ENCODE measurements at regions not wholly inside any gene's neighbourhood (a gene's known extent, or its start where the extent isn't known, plus 50 kb on each side); places are given as distances from the start of the nearest gene placed in this dataset.
"Not testable (repeated sequence)": the region's sequence is repeated elsewhere in the genome, so short reads cannot be mapped to it uniquely, and the experiment has no call there.

DNA sequence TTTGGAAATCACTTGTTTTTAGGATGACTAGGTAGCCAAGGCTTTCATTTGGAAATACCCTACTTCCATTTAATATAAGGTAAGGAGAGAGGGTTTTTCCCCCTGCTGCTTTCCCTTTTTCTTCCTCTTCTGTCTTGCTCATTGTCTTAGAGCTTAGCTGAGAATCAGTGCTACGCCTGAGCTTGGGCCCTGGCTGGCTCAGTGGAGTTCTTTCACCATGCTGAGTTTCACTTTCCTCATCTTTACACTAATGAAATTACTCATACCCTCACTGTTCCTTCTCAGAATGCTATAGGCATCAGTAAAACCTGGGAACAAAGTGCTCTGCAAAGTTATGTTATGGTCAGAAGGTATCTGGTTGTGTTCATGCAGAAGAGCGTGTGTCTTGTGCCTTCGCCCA is 112.3 kb upstream of the IKBKE start:
- H3K27ac Mint-ChIP-seq; H3K9me3 Mint-ChIP-seq (ENCODE audit: low read depth); H3K27me3 Mint-ChIP-seq; H3K4me1 Mint-ChIP-seq (ENCODE audit: low read depth); DNase-seq (ENCODE audit: low spot score, unreplicated experiment); H3K36me3 Mint-ChIP-seq (ENCODE audit: insufficient read depth); H3K4me3 Mint-ChIP-seq (ENCODE audit: low read depth): not testable (repeated sequence)

GRCh38 chr1:206358771-206359170 is 111.5 kb upstream of the IKBKE start:
- H3K4me3 Mint-ChIP-seq (ENCODE audit: low read depth); H3K9me3 Mint-ChIP-seq (ENCODE audit: low read depth); H3K36me3 Mint-ChIP-seq (ENCODE audit: insufficient read depth); H3K4me1 Mint-ChIP-seq (ENCODE audit: low read depth); DNase-seq (ENCODE audit: low spot score, unreplicated experiment); H3K27me3 Mint-ChIP-seq; H3K27ac Mint-ChIP-seq: not testable (repeated sequence)

GRCh38 chr1:206359377-206359776 is 110.9 kb upstream of the IKBKE start:
- H3K27me3 Mint-ChIP-seq; H3K4me1 Mint-ChIP-seq (ENCODE audit: low read depth); H3K4me3 Mint-ChIP-seq (ENCODE audit: low read depth): not testable (repeated sequence)

DNA sequence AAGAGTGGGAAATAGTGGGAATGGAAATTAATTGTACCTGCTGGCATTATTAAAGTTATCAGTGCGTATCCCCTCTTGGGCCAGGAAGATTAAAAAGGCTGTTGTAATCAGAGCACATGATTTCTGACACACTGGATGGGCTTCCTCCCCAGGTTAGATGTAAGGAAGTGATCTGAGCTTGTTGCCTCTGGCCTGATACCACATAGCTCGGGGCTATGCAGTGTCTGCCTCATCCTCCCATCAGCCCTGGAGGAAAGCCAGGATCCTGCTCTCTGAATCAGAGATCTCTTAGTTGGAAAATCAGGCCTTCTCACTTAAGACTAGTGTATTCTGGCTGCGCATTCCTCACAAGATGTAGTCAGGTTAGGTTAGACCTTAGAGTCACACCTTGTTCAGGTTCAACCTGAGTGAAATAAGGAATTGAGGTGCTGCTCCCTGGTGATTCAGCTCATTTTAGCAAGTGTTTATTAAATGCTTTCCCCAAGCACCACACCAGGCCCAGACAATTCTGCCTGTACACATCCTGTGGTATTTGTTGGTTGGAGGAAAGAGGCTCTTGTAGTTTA is 108.2 kb upstream of the IKBKE start:
- DNase-seq (ENCODE audit: low spot score, unreplicated experiment); H3K4me3 Mint-ChIP-seq (ENCODE audit: low read depth); H3K27ac Mint-ChIP-seq; H3K9me3 Mint-ChIP-seq (ENCODE audit: low read depth); H3K4me1 Mint-ChIP-seq (ENCODE audit: low read depth); H3K36me3 Mint-ChIP-seq (ENCODE audit: insufficient read depth); H3K27me3 Mint-ChIP-seq: not testable (repeated sequence)

More at GRCh38 chr1:206359377-206359776, 110.9 kb upstream of the IKBKE start:
- not testable (repeated sequence) for H3K36me3 Mint-ChIP-seq (ENCODE audit: insufficient read depth); DNase-seq (ENCODE audit: low spot score, unreplicated experiment); H3K27ac Mint-ChIP-seq; H3K9me3 Mint-ChIP-seq (ENCODE audit: low read depth)

DNA sequence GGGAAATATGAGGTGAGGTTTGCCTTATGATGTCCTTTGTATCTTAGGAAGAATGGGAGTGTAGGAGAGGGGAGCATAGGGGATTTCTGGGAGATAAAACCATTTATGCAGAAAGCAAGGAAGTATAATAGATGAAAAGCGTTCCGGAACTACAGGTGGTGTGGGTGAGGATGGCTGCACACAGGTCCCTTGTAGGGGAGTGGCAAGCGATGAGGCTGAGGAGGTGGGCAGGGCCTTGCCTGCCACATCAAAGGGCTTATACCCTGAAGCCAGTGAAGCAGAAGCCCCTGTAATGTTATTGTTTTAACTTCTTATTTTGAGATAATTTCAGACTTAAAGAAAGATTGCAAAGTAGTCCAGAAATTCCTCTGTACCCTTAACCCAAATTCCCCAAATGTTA is 107.3 kb upstream of the IKBKE start:
- not testable (repeated sequence) for H3K27ac Mint-ChIP-seq; DNase-seq (ENCODE audit: low spot score, unreplicated experiment); H3K27me3 Mint-ChIP-seq; H3K9me3 Mint-ChIP-seq (ENCODE audit: low read depth); H3K4me3 Mint-ChIP-seq (ENCODE audit: low read depth); H3K4me1 Mint-ChIP-seq (ENCODE audit: low read depth); H3K36me3 Mint-ChIP-seq (ENCODE audit: insufficient read depth)

DNA sequence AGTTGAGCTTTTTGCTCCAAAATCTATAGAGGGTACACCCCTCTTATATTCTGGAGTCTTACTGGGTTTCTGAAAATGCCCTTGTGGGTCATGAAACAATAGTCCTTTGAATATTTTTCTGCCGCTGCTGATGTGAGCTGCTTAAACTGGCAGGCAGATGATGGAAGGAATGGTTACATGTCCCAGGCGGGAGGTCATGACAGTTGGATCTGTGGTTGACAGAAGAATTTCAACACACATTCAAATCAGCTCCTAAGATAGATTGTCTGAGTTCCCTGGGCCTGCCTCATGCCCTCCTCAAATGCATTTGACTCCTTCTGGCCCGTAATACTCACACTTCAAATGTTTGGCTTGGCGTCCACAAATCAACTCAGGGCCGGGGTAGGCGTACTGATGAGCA is 105.0 kb upstream of the IKBKE start:
- H3K9me3 Mint-ChIP-seq (ENCODE audit: low read depth); DNase-seq (ENCODE audit: low spot score, unreplicated experiment); H3K4me3 Mint-ChIP-seq (ENCODE audit: low read depth); H3K27me3 Mint-ChIP-seq; H3K4me1 Mint-ChIP-seq (ENCODE audit: low read depth); H3K36me3 Mint-ChIP-seq (ENCODE audit: insufficient read depth); H3K27ac Mint-ChIP-seq: not testable (repeated sequence)

DNA sequence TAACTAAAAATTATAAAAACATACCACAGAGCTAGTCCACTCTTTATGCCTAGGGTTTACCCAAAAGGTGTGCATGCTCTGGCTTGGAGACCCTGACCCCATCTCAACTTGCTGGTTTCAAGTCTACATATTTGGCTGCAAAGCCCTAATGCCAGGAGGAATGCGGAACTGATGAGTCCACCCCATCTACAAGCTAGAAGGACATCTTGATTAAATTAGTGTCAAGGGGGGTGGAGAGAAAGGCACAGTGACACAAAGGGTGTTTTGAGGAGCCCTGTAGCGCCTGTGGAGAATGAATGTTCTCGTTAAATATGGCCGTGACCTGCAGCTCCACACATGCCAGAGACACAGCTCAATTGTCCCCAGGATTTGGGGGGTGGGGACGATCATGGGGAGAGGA is 104.1 kb upstream of the IKBKE start:
- not testable (repeated sequence) for H3K36me3 Mint-ChIP-seq (ENCODE audit: insufficient read depth); H3K9me3 Mint-ChIP-seq (ENCODE audit: low read depth); DNase-seq (ENCODE audit: low spot score, unreplicated experiment); H3K4me1 Mint-ChIP-seq (ENCODE audit: low read depth); H3K27ac Mint-ChIP-seq; H3K27me3 Mint-ChIP-seq; H3K4me3 Mint-ChIP-seq (ENCODE audit: low read depth)

DNA sequence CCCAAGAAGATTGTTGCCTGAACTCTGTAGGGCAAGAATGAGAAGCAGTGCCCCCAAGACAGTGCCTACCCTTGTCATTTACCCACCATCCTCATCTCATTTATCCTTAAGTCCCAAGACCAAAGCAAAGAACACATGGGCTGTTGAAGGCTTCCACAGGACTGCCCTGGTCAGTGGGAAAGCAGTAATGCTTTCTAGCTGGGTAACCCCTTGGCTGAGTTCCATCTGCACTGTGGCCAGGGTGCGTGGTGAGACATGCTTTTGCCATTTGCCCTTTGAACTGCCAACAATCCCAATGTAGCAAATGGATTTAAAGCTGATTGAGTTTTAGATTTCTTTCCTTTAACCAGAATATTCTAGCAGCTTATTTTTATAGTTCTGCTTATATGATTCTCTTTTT is 103.5 kb upstream of the IKBKE start:
- not testable (repeated sequence) for H3K4me1 Mint-ChIP-seq (ENCODE audit: low read depth); H3K27ac Mint-ChIP-seq; H3K9me3 Mint-ChIP-seq (ENCODE audit: low read depth); H3K36me3 Mint-ChIP-seq (ENCODE audit: insufficient read depth); H3K4me3 Mint-ChIP-seq (ENCODE audit: low read depth); DNase-seq (ENCODE audit: low spot score, unreplicated experiment); H3K27me3 Mint-ChIP-seq

GRCh38 chr1:206367955-206368622 is 102.2 kb upstream of the IKBKE start:
- H3K27me3 Mint-ChIP-seq; H3K36me3 Mint-ChIP-seq (ENCODE audit: insufficient read depth); DNase-seq (ENCODE audit: low spot score, unreplicated experiment); H3K4me1 Mint-ChIP-seq (ENCODE audit: low read depth); H3K9me3 Mint-ChIP-seq (ENCODE audit: low read depth); H3K27ac Mint-ChIP-seq; H3K4me3 Mint-ChIP-seq (ENCODE audit: low read depth): not testable (repeated sequence)

DNA sequence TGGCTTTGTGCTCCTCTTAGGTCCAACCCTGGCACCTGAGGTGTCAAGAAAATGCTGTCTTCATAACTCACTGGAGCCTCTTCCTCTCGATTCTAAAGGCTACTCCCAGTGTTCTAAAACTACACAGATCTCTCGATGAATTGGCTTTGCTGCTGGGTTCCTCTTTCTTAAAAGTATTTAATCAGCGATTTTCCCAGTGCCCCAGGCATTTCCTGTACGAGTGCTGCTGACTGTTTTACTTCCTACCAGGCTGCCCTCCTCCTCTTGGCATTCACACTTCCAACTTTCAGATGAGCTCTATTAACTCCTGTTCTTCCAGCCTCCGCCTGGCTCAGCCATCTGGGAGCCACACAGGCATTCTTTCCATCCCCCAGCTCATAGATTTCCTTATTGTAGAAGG is 95.6 kb upstream of the IKBKE start:
- H3K36me3 Mint-ChIP-seq (ENCODE audit: insufficient read depth); DNase-seq (ENCODE audit: low spot score, unreplicated experiment); H3K4me3 Mint-ChIP-seq (ENCODE audit: low read depth); H3K27ac Mint-ChIP-seq; H3K4me1 Mint-ChIP-seq (ENCODE audit: low read depth); H3K9me3 Mint-ChIP-seq (ENCODE audit: low read depth); H3K27me3 Mint-ChIP-seq: not testable (repeated sequence)

DNA sequence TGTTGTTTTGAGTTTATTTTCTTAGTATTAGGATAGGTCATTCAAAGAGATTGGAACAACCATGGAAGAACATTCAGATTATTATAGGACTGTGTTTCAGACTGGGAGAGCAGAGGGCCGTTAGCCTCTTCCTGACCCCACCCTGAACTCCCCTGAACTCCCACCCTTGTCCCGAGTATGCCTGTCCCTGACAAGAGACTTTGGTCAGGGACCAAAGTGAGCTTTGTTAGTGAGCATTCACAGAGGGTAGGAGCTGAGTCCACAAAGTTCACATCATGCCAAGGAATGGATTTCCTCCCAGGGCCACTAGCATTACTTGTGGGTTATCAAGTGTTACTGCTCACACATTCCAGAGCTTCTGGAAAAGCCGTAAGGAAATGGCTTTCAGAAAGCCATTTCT is 94.7 kb upstream of the IKBKE start:
- not testable (repeated sequence) for H3K4me3 Mint-ChIP-seq (ENCODE audit: low read depth); H3K36me3 Mint-ChIP-seq (ENCODE audit: insufficient read depth); H3K9me3 Mint-ChIP-seq (ENCODE audit: low read depth); DNase-seq (ENCODE audit: low spot score, unreplicated experiment); H3K4me1 Mint-ChIP-seq (ENCODE audit: low read depth); H3K27me3 Mint-ChIP-seq; H3K27ac Mint-ChIP-seq

- not testable (repeated sequence) for H3K9me3 Mint-ChIP-seq (ENCODE audit: low read depth); H3K4me3 Mint-ChIP-seq (ENCODE audit: low read depth); H3K27ac Mint-ChIP-seq
Observed at GRCh38 chr1:206378506-206378905, 91.8 kb upstream of the IKBKE start.

DNA sequence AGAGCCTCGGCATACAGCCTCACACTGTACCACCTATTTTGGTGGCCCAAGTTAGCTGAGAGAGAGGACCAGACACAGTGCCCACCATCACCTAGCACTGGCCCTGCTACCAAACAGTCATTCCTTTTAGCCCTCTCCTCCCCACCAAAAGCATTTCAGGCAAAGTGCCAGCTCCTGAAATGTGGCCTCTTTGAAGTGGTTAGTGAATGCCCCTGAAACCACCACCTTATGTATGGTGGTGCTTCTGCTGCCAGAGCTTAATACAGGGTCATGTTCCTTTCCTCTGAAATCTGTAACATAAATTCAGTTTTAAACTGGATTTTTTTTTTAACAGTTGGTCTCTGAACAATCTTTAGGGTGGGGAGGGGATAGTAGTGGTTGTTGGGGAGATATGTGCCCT is 91.0 kb upstream of the IKBKE start:
- H3K4me1 Mint-ChIP-seq (ENCODE audit: low read depth); H3K36me3 Mint-ChIP-seq (ENCODE audit: insufficient read depth); H3K9me3 Mint-ChIP-seq (ENCODE audit: low read depth); H3K27me3 Mint-ChIP-seq; DNase-seq (ENCODE audit: low spot score, unreplicated experiment); H3K27ac Mint-ChIP-seq; H3K4me3 Mint-ChIP-seq (ENCODE audit: low read depth): not testable (repeated sequence)

More at GRCh38 chr1:206378506-206378905, 91.8 kb upstream of the IKBKE start:
- not testable (repeated sequence) for H3K4me1 Mint-ChIP-seq (ENCODE audit: low read depth); H3K27me3 Mint-ChIP-seq; DNase-seq (ENCODE audit: low spot score, unreplicated experiment); H3K36me3 Mint-ChIP-seq (ENCODE audit: insufficient read depth)
